KBM-7 (cell line): ENCODE measurements at regions not wholly inside any gene's neighbourhood (a gene's known extent, or its start where the extent isn't known, plus 50 kb on each side); places are given as distances from the start of the nearest gene placed in this dataset.
"Not testable (repeated sequence)": the region's sequence is repeated elsewhere in the genome, so short reads cannot be mapped to it uniquely, and the experiment has no call there.

ENCODE experiments used
- DNase-seq: peaks from one replicate; pipeline ENCODE4 v3.0.0-alpha.2; 2015
- in situ Hi-C: fragments of 300-500 bp; cut with MboI; formaldehyde crosslinking; loops from 2 replicates; pipeline ENCODE4 v1.14.3; 2020; ENCODE audit warnings: low sequenced_read_pairs, low pct_unique_long_range_greater_than_20kb, mixed read lengths

DNA sequence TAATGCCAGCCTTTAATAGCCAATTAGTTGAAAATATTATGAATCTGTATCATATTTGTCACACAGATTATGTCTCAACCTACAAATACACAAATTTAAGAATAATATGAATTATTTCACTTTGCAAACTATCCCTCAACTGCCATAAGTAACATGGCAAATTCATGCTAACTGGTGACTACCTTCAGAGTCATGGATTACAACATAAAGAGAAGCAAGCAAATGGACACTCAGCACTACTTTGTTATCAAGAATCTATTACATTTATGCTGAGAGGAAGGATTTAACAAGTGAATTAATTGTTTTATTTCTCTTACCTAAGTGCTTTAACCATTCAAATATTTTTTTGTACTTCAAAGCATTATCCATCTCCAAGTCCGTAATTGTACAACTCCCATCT, 103.1 kb upstream of the BCL6 start:
- in situ Hi-C loops, result no loop called here
- DNase-seq, result no peak

- DNase-seq, result no peak
- in situ Hi-C loops, result no loop called here
These were observed 103.9 kb upstream of the BCL6 start for GRCh38 chr3:187849016-187849654.

GRCh38 chr3:187850258-187850921, 105.1 kb upstream of the BCL6 start:
- peak; percentile 14 for DNase-seq
- in situ Hi-C loops, result no loop called here

DNA sequence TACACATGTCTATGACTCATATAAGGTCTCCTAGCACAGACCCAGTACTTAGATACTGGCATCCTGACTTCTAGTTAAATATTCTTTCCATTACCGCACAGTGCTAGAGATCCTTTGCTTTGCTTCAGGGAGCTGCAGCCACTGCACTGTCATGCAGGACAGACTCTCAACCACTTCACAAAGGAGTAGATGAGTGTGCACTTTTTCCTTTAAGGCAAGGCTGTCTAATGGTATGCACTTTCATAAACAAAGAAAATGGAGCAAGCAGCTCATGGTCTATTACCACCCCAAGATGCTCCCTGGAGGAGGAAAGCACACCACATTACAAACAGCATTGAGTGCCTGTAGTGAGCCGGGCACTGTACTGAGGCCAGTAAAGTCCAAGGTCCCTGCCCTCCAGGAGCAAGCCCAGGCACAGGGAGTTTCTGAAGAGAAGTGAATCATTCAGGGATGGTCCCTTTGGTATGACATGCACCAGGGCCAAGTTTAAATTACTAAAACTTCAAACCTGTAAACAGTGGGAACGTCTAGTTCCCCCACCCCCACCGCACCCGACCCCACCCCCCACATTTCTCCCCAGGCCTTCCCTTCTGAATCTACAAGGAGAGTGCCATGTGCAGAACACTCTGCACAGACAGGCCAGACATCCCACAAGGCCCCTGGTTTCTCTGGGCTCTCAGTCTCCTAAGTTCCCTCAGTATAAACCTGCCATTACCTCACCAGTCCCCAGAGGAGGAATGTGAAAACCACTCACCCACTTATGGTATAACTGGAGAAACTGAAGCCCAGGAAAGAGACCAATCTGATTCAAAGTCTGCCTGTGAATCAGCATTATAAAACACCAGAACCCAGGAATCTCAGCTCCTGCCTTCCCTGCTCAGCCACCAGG, 107.8 kb upstream of the BCL6 start:
- in situ Hi-C loops, result no loop called here
- DNase-seq, result no peak

GRCh38 chr3:187855131-187855530, 109.9 kb upstream of the BCL6 start:
- DNase-seq, result no peak
- in situ Hi-C loops, result no loop called here

DNA sequence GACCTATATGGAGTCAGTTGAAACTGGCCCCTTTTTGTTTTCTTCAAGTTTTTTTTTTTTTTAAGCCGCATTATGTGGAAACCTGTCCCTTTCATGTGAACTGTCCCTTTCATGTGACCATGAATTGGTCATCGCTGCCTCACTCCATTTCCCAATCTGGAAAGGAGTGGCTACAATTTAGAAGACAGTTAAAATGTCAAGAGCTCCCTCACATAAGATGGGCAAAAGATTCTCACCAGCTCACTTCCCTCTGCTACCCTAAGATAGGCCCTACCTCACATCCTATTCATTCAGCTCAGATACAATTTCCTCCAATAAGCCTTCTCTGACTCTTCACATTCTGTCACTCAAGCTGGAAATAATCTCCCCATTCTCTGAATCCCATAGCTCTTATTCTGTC, 111.3 kb upstream of the BCL6 start:
- DNase-seq, result no peak
- in situ Hi-C loops, result no loop called here

GRCh38 chr3:187858041-187858440, 112.8 kb upstream of the BCL6 start:
- no peak for DNase-seq
- in situ Hi-C loops, result no loop called here

DNA sequence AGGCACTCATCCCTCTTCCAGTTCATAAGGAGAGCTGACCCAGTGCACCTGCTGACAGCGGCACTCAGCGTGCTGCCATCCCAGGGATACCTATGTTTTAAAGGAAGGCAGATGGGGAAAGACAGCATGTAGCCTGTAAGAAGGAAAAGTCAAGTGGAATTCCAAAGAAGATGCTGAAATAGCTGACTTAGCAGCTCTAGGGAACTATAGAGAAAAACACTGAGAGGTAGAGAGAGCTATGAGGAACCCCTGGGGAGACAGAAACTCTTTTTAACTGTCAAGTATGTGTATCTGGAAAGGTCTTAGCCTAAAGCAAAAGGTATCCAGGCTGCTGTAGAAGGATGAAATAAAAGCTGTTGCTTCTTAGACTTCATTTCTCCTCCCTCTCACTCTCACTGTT, 113.4 kb upstream of the BCL6 start:
- no peak for DNase-seq
- in situ Hi-C loops, result no loop called here

- in situ Hi-C loops, DNase-seq: not testable (repeated sequence)
These were observed 117.5 kb upstream of the BCL6 start for GRCh38 chr3:187862701-187863277.

DNA sequence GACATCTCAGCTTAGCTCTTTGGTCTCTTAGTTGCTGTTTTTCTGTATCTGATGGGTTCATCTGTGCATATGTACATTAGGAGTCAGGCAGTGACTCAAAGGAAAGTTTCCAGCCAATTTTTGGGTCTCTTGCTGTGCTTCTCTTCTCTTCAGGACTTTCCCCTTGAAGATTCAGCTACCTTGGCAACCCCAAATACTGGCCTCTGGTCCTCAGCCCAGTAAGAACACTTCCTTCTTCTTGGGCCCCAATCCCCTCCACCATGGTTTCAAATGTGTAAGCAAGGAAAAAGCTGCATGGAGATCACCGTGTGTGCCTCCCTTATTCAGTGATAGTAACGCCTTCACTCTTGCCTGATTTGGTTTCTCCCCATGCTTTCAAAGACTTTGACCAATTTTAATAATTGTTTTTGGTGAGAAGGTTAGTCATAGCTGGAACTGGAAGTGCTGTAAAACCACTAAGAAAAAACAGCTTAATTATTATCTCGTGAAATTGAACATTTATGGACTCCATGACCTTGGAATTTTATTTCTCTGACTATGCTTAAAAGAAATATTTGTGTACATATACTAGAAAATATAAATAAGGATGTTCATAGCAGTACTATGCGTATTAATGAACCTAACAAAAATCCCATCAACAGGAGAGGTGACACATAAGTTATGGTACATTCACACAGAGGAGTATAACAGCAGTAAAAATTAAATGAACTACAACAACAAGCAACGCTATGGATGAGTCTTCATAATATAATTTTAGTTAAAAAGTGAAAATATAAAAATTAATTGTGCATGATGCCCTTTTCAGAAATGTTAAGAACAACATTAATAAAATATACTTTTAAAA, 125.3 kb upstream of the BCL6 start:
- in situ Hi-C loops, result no loop called here
- DNase-seq, result no peak

DNA sequence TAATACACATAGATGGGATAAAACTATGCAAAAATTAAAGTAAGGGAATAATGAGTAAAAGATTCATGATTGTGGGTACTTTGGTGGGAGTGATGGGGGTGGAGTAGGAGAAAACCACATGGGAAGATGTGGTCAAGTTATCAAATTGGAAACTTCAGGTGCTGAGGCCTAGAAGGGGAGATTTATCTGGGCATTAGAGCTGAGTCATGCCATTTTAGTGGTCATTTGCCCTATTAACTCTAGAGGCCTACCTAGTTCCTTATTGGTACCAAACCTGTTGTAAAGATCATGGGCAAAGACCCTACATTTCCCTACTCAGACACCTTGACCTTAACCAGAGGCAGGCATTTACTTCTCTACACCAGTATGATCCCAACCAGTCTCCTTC, 125.9 kb upstream of the BCL6 start:
- DNase-seq, result no peak
- in situ Hi-C loops, result no loop called here

DNA sequence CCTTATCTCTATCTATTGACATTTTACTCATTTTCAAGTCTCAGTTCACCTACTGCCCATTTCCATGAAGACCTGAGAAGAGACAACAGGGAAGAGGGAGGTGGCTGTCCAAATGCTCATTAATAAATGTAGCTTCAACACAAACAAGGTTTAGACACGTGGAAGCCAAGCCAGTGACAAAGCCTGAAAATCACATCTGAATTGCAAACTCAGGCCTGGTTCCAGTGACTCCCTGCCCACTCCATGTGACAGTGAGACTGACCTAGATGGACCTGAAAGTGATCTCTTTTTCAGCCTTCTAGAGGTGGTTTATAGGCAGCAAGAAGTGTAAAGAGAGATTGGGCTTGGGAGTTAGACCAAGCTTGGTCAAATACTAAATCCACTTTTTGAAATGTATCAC, 126.6 kb upstream of the BCL6 start:
- no peak for DNase-seq
- in situ Hi-C loops, result no loop called here

DNA sequence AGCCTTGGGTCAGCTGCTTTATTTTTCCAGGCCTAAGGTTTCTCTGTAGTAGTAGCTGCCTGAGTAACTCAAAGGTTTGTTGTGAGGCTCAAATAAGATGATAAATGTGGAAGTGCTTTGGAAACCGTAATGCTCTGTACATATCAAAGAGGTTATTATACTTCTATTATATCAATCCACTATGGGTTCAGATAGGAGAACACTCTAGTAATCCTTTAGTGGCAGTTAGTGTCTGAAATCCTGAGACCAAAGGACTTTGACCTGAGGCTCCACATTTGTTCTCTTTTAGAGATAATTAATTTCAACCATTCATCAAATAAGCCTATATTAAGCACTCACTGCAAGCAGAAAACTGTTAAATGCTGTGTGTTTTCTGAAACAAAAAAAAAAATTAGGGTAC, 128.6 kb upstream of the BCL6 start:
- in situ Hi-C loops, result no loop called here
- no peak for DNase-seq

GRCh38 chr3:187875863-187876262, 130.6 kb upstream of the BCL6 start:
- in situ Hi-C loops, result no loop called here

DNA sequence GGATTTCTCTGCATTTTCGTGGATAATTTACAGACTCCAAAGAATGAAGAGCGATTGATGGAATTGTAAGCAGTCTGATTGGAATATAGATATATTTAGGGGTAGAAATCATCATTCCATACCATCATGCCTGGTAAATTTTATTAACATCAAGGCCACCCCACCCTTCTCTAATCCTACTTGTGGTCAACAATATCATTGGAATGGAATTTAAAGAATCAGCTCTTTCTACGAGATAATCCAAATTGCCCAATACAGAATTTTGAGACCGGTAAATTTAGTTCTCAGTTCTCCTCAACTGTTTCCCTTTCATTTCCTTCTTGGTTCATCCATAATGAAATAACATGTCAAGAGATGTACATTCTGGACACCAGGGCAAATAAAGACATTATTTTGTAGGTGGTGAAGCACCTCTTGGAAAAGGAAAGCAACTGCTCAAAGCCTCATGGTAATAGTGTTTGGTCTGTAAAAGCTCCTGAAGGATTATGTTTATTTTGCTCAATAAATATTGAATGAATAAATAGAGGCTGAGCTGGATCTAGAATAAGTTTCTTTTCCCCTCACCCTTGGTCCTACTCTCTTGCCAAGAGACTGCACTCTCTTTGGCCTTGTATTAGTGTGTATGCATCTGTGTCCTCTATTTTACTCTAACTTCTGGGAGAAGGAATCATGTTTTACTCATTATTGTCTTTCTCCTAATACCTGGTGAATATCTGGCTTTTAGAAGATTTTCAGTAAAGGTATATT, 133.7 kb upstream of the BCL6 start:
- no peak for DNase-seq
- in situ Hi-C loops, result no loop called here

More at GRCh38 chr3:187875863-187876262, 130.6 kb upstream of the BCL6 start:
- no peak for DNase-seq

DNA sequence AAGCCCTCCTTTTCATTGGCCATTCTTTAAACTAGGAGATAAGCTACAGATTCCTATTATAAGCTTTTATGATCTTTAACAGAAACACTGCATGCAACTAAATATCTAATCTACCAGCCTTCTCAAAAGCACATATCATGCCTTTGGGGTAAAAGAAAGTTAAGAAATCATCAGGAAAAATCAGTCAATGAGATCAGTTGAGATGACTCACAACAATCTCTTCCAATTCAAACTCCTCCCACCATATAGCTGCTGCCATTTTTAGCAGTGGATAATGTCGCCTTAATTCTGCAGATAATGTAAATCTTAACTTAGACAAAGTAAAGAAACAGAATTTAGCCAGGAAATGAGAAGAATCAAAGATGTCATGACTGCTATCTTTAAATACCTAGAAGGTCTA, 135.2 kb upstream of the BCL6 start:
- in situ Hi-C loops, result no loop called here
- DNase-seq, result no peak

- in situ Hi-C loops, result no loop called here
These were observed 135.6 kb upstream of the BCL6 start for GRCh38 chr3:187880851-187881250.

GRCh38 chr3:187888701-187889100, 143.4 kb upstream of the BCL6 start:
- in situ Hi-C loops, result no loop called here
- DNase-seq, result no peak

More at GRCh38 chr3:187880851-187881250, 135.6 kb upstream of the BCL6 start:
- no peak for DNase-seq
